COLO668 (cell line): ENCODE measurements at regions not wholly inside any gene's neighbourhood (a gene's known extent, or its start where the extent isn't known, plus 50 kb on each side); places are given as distances from the start of the nearest gene placed in this dataset.

Source experiments
- DNase-seq: peaks from one replicate; lab custom pipeline; 2025; ENCODE audit not compliant: unreplicated experiment; lab: John Stamatoyannopoulos, UW

GRCh38 chr3:165283328-165283727 is 87.1 kb upstream of the SLITRK3 start:
- no peak for DNase-seq

GRCh38 chr3:165279471-165279870 is 83.3 kb upstream of the SLITRK3 start:
- no peak for DNase-seq

- DNase-seq = no peak
Measured at GRCh38 chr3:165273411-165273810, 77.2 kb upstream of the SLITRK3 start.

GRCh38 chr3:165259541-165260193 is 63.5 kb upstream of the SLITRK3 start:
- DNase-seq = no peak

- no peak for DNase-seq
Measured at GRCh38 chr3:165256554-165257065, 60.4 kb upstream of the SLITRK3 start.

GRCh38 chr3:165254812-165255211 is 58.6 kb upstream of the SLITRK3 start:
- DNase-seq = peak; percentile 3
